ENCODE measurements at regions not wholly inside any gene's neighbourhood (a gene's known extent, or its start where the extent isn't known, plus 50 kb on each side); places are given as distances from the start of the nearest gene placed in this dataset.

DNA sequence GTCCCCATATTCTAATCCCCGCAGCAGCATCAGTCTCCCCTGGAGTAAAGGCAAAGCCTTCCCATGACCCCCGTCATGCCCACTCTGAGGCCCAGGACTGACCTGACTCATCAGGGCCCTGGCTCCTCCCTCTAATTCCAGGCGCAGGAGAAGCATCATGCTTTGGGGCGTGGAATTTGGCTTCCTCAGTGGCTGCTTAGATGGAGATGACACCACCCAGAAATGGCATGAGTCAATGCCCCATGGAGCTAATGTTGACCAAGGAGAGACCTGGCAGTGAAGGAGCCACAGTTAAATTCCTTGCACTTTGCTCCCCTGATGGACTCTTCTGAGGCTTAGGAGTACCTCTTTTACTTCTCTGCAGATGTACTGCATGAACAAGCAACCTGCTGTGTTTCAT lies 204.2 kb upstream of the PROK2 start:
- TF ChIP-seq, protein P1, sequence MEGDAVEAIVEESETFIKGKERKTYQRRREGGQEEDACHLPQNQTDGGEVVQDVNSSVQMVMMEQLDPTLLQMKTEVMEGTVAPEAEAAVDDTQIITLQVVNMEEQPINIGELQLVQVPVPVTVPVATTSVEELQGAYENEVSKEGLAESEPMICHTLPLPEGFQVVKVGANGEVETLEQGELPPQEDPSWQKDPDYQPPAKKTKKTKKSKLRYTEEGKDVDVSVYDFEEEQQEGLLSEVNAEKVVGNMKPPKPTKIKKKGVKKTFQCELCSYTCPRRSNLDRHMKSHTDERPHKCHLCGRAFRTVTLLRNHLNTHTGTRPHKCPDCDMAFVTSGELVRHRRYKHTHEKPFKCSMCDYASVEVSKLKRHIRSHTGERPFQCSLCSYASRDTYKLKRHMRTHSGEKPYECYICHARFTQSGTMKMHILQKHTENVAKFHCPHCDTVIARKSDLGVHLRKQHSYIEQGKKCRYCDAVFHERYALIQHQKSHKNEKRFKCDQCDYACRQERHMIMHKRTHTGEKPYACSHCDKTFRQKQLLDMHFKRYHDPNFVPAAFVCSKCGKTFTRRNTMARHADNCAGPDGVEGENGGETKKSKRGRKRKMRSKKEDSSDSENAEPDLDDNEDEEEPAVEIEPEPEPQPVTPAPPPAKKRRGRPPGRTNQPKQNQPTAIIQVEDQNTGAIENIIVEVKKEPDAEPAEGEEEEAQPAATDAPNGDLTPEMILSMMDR (IDR thresholded peaks at IDR 0.05; ENCODE audit: borderline replicate concordance), result no peak
- H3K4me1 ChIP-seq, result no peaks in the 10 kb centered on the region
- H3K9me3 ChIP-seq (replicated peaks), result peaks cover 11% of the 10 kb centered on the region
- intact Hi-C loops (cut with micrococcal nuclease), result no loop called here
- peaks cover 3% of the 10 kb centered on the region for H3K27me3 ChIP-seq (ENCODE audit: low read depth)
- H3K27ac ChIP-seq (replicated peaks), result no peak overlapping the region
- H3K36me3 ChIP-seq, result no peaks in the 10 kb centered on the region
- H3K4me3 ChIP-seq, result no peak overlapping the region
- no peak for DNase-seq

DNA sequence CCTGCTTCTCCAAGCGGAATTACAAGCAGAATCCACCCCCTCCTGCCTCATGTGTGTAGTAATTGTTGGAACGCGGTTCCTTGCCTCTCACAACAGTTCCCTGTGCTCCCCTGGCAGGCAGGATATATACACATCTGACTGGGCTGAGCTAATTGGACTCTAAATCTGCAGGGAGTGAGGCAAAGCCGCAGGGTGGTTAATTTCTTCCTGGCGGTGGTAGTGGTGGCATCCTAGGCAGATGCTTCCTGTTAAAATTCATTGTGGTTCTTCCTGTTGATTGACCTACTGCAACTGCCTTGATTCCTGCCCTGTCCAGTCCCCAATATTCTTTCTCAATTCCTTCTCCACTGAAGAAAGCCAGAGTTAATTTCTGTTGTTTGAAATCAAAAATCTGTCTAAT lies 202.9 kb upstream of the PROK2 start:
- DNase-seq, result no peak
- intact Hi-C loops (cut with micrococcal nuclease), result no loop called here
- H3K36me3 ChIP-seq, result no peaks in the 10 kb centered on the region
- H3K27ac ChIP-seq (replicated peaks), result no peak overlapping the region
- H3K4me1 ChIP-seq, result no peaks in the 10 kb centered on the region
- TF ChIP-seq, protein P1 (IDR thresholded peaks at IDR 0.05; ENCODE audit: borderline replicate concordance), result no peak
- H3K4me3 ChIP-seq, result no peak overlapping the region
- no peaks in the 10 kb centered on the region for H3K27me3 ChIP-seq (ENCODE audit: low read depth)
- H3K9me3 ChIP-seq (replicated peaks), result peaks cover 11% of the 10 kb centered on the region

DNA sequence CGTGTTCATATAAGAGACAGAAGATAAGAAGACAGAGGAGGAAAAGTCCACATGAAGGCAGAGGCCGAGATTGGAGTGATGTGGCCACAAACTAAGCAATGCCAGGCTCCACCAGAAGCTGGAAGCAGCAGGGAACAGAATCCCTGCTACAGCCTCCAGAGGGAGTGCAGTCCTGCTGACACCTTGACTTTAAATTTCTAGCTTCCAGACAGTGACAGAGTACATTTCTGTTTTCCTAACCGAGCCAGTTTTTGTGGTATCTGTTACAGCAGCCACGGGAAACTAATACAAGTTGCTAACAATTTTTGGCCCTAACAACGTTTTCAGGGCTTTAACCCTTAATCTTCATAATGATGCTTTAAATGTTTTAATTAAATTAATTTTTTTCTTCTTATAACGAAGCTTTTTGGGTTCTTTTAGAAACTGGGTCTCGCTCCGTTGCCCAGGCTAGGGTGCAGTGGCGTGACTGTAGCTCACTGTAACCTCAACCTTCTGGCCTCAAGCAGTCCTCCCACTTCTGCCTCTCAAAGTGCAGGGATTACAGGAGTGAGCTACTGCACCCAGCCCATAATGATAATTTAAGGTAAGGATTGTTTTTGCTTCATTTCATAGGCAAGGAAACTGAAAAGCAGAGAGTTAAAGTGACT lies 202.3 kb upstream of the PROK2 start:
- peaks cover 11% of the 10 kb centered on the region for H3K9me3 ChIP-seq (replicated peaks)
- intact Hi-C loops (cut with micrococcal nuclease), result no loop called here
- no peaks in the 10 kb centered on the region for H3K27me3 ChIP-seq (ENCODE audit: low read depth)
- DNase-seq, result no peak
- no peak overlapping the region for H3K27ac ChIP-seq (replicated peaks)
- H3K36me3 ChIP-seq, result no peaks in the 10 kb centered on the region
- TF ChIP-seq, protein P1 (IDR thresholded peaks at IDR 0.05; ENCODE audit: borderline replicate concordance), result peak; percentile 65
- H3K4me1 ChIP-seq, result no peaks in the 10 kb centered on the region
- H3K4me3 ChIP-seq, result no peak overlapping the region

DNA sequence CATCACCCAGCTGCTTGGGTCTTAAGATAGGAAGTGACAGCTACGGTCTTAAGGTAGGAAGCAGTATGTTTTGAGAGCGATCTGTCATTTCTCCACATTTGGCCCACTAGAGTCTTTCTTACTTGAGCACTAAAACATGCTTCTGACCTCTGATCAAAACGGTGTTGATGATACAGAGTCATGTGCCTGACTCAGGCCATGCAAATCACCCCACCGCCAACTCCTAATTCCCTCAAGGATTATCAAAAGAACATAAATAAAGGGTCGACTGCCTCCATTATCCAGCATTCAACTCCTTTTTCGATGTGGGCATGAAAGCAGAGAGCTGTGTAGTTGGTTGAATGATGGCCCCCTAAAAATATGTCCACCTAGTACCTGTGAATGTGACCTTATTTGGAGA lies 201.7 kb upstream of the PROK2 start:
- peaks cover 11% of the 10 kb centered on the region for H3K9me3 ChIP-seq (replicated peaks)
- H3K36me3 ChIP-seq, result no peaks in the 10 kb centered on the region
- H3K27ac ChIP-seq (replicated peaks), result no peak overlapping the region
- intact Hi-C loops (cut with micrococcal nuclease), result no loop called here
- DNase-seq, result no peak
- TF ChIP-seq, protein P1 (IDR thresholded peaks at IDR 0.05; ENCODE audit: borderline replicate concordance), result no peak
- no peaks in the 10 kb centered on the region for H3K4me1 ChIP-seq
- H3K4me3 ChIP-seq, result no peak overlapping the region
- H3K27me3 ChIP-seq (ENCODE audit: low read depth), result no peaks in the 10 kb centered on the region

DNA sequence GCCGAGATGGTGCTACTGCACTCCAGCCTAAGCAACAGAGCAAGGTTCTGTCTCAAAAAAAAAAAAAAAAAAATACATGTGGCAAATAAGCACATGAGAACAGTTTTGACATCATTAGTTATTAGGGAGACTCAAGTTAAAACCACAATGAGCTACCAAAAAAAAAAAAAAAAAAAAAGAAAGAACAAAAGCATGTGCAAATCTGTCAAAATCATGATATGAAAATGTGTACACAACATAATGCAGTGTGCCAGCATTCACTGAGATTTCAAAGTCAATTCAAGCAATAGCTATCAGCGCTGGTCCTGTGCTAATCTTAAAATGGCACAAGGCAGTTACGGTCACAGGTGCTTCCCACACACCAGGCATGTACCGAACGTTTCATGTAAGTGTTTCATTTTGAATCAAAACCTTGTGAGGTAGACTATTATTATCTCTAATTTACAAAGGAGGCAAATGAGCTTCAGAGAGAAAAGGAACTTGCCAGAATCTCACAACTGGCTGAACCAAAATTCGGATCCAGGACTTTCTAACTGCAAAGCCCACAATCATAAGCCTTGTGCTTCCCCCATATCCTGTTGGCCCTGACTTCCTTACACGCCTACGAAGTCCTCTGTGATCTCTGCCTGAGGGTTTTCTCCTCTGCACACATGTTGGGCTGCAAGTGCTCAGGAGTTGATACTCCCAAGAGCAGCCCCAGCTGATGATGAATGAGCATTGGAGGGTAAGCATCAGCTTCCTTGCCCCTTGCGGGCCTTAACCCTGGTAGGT lies 200.1 kb upstream of the PROK2 start:
- no peak for DNase-seq
- no peak overlapping the region for H3K4me3 ChIP-seq
- TF ChIP-seq, protein P1 (IDR thresholded peaks at IDR 0.05; ENCODE audit: borderline replicate concordance), result no peak
- H3K4me1 ChIP-seq, result no peaks in the 10 kb centered on the region
- H3K27me3 ChIP-seq (ENCODE audit: low read depth), result peaks cover 11% of the 10 kb centered on the region
- no peaks in the 10 kb centered on the region for H3K36me3 ChIP-seq
- H3K27ac ChIP-seq (replicated peaks), result no peak overlapping the region
- intact Hi-C loops (cut with micrococcal nuclease), result no loop called here
- no peaks in the 10 kb centered on the region for H3K9me3 ChIP-seq (replicated peaks)
